K562 (cell line): ENCODE measurements at regions not wholly inside any gene's neighbourhood (a gene's known extent, or its start where the extent isn't known, plus 50 kb on each side); places are given as distances from the start of the nearest gene placed in this dataset.
A peak's percentile ranks its signal among the peaks of the same experiment; 100 is the strongest.

ENCODE experiments used
- ATAC-seq: fragments of 200-7000 bp; cut with Tn5 transposase; 3 replicates; pipeline ENCODE4 v1.9.1; 2020; ENCODE audit warnings: moderate library complexity
- BruUV-seq: library from RNA; stranded (reverse); fragments of 400-500 nt; replicated peaks from 2 replicates; lab custom pipeline; 2021; lab: Mats Ljungman, UMichigan
- CTCF ChIA-PET: fragments of 300-600 bp; formaldehyde crosslinking; extraction: SDS; loops from one replicate; lab custom pipeline; 2021; ENCODE audit warnings: low intra/inter-chr PET ratio; lab: Yijun Ruan, JAX
- POLR2A ChIA-PET: fragments of 300-600, 350-650 bp; sonication (Branson Sonifier 250); formaldehyde crosslinking; extraction: SDS; loops from one replicate; lab custom pipeline; 2021; ENCODE audit warnings: antibody characterized with exemption, inconsistent platforms; lab: Yijun Ruan, JAX
- DNase-seq, 4 experiments: peaks; one replicate each; pipeline versions ENCODE4 v3.0.0 to v3.0.0-alpha.2; 2011 to 2018; ENCODE audit warnings: low spot score in 3 of 4, mixed read lengths in 3 of 4; ENCODE audit errors: extremely low read depth in 1 of 4
- FAIRE-seq: peaks from 2 replicates; lab custom pipeline; 2011; peaks lifted over from hg19 to GRCh38; lab: Jason Lieb, UNC
- H2AFZ ChIP-seq: 2 replicates; pipeline ENCODE4 v1.6.0; 2011; ENCODE audit warnings: low read depth, low read length, control low read depth, inconsistent platforms
- H3K27ac ChIP-seq: fragments of 200-600 bp; 3 replicates; pipeline ENCODE4 v1.8.0; 2011; ENCODE audit warnings: low read depth, mild to moderate bottlenecking, control low read depth, inconsistent platforms, low read length, moderate library complexity, mixed read lengths; ENCODE audit errors: extremely low read depth
- H3K27me3 ChIP-seq, 2 experiments: fragments of 300-600 bp in 1 of 2; 2 replicates in 1 of 2; 3 replicates in 1 of 2; pipeline versions ENCODE4 v1.6.0 to v1.8.0; 2011; ENCODE audit warnings: inconsistent platforms in 2 of 2, low read length in 2 of 2, mild to moderate bottlenecking in 1 of 2, mixed read lengths in 1 of 2, moderate library complexity in 1 of 2; ENCODE audit not compliant: control insufficient read depth in 2 of 2, insufficient read depth in 2 of 2
- H3K36me3 ChIP-seq: fragments of 300-600 bp; 3 replicates; pipeline ENCODE4 v1.8.0; 2011; ENCODE audit warnings: mild to moderate bottlenecking, low read length, inconsistent platforms; ENCODE audit not compliant: control insufficient read depth, insufficient read depth
- H3K4me1 ChIP-seq, 2 experiments: fragments of 200-600 bp in 1 of 2; replicated peaks in 1 of 2; 2 replicates in 1 of 2; 3 replicates in 1 of 2; pipeline versions ENCODE4 v1.5.1 to v1.8.0; 2011; ENCODE audit warnings: inconsistent platforms in 2 of 2, low read length in 2 of 2, mild to moderate bottlenecking in 1 of 2, mixed read lengths in 1 of 2, moderate library complexity in 1 of 2; ENCODE audit not compliant: control insufficient read depth in 2 of 2, insufficient read depth in 2 of 2
- H3K4me2 ChIP-seq: 2 replicates; pipeline ENCODE4 v1.6.1; 2011; ENCODE audit warnings: low read length, control low read depth, inconsistent platforms, mixed read lengths; ENCODE audit not compliant: insufficient read depth
- H3K4me3 ChIP-seq: fragments of 200-600 bp; sonication (generic), shearing (Covaris generic); 2 replicates; pipeline ENCODE4 v1.5.1; 2016; ENCODE audit warnings: control low read depth, inconsistent platforms
- H3K79me2 ChIP-seq: fragments of 200-600 bp; 3 replicates; pipeline ENCODE4 v1.8.0; 2011; ENCODE audit warnings: low read length, inconsistent platforms; ENCODE audit not compliant: control insufficient read depth, insufficient read depth
- H3K9ac ChIP-seq, 2 experiments: 2 replicates each; pipeline versions ENCODE4 v1.6.0 to v1.6.1; 2011; ENCODE audit warnings: low read depth in 2 of 2, low read length in 2 of 2, control low read depth in 1 of 2, inconsistent platforms in 1 of 2, mild to moderate bottlenecking in 1 of 2, mixed read lengths in 1 of 2; ENCODE audit not compliant: insufficient read depth in 1 of 2
- H3K9me1 ChIP-seq: one replicate; pipeline ENCODE4 v1.6.0; 2011; ENCODE audit warnings: inconsistent platforms, mild to moderate bottlenecking, low read length, moderate library complexity; ENCODE audit not compliant: control insufficient read depth, insufficient read depth
- H3K9me3 ChIP-seq: replicated peaks from 2 replicates; pipeline ENCODE4 v1.5.1; 2011; ENCODE audit warnings: low read depth, low read length, inconsistent platforms; ENCODE audit not compliant: control insufficient read depth, insufficient read depth
- H4K20me1 ChIP-seq: replicated peaks from 2 replicates; pipeline ENCODE4 v1.6.1; 2011; ENCODE audit warnings: low read length, inconsistent platforms, mixed read lengths; ENCODE audit not compliant: control insufficient read depth, insufficient read depth
- ARNT ChIP-seq, 2 experiments: fragments of 450-650 bp; IDR thresholded peaks; 2 replicates each; pipeline ENCODE4 v1.6.1; 2016; ENCODE audit warnings: mild to moderate bottlenecking in 1 of 2
- CREB5 ChIP-seq: fragments of 250-450 bp; sonication (Bioruptor Pico); IDR thresholded peaks from 2 replicates; pipeline ENCODE4 v1.5.0; 2020; ENCODE audit warnings: mild to moderate bottlenecking
- ERF ChIP-seq: fragments of 450-650 bp; formaldehyde crosslinking; IDR thresholded peaks from 2 replicates; pipeline ENCODE4 v1.4.0; 2020; ENCODE audit warnings: mild to moderate bottlenecking, mixed read lengths
- PHF20 ChIP-seq: fragments of 450-650 bp; IDR thresholded peaks from 2 replicates; pipeline ENCODE4 v1.6.1; 2018; ENCODE audit not compliant: partially characterized antibody
- PHF8 ChIP-seq: fragments of 200-600 bp; sonication (generic); IDR thresholded peaks from 2 replicates; pipeline ENCODE4 v1.6.1; 2012; ENCODE audit warnings: mixed run types, mild to moderate bottlenecking, inconsistent platforms, low read length, moderate library complexity, borderline replicate concordance
- RNF2 ChIP-seq: sonication (generic); IDR thresholded peaks from 2 replicates; pipeline ENCODE4 v1.6.1; 2016
- TAL1 ChIP-seq: fragments of 450-650 bp; IDR thresholded peaks from 2 replicates; pipeline ENCODE4 v1.6.1; 2016; ENCODE audit warnings: mild to moderate bottlenecking
- ZFP91 ChIP-seq: sonication (generic); formaldehyde crosslinking; IDR thresholded peaks from 2 replicates; pipeline ENCODE4 v1.8.0; 2022; ENCODE audit warnings: mild to moderate bottlenecking, missing genetic modification reagents
- ZNF512 ChIP-seq: IDR thresholded peaks from 2 replicates; pipeline ENCODE4 v1.6.1; 2016; ENCODE audit warnings: missing genetic modification characterization, missing compliant biosample characterization
- ZNF785 ChIP-seq: fragments of 250-450 bp; sonication (Bioruptor Pico); IDR thresholded peaks from 2 replicates; pipeline ENCODE4 v1.4.0; 2020; ENCODE audit warnings: mild to moderate bottlenecking
- in situ Hi-C: fragments of 300-500 bp; cut with MboI; formaldehyde crosslinking; loops from 4 replicates; pipeline ENCODE4 v1.15.0; 2018; ENCODE audit warnings: inconsistent platforms, mixed read lengths
- intact Hi-C: fragments of 100-400 bp; cut with micrococcal nuclease; formaldehyde crosslinking; loops from 2 replicates; pipeline ENCODE4 v1.14.2; 2022

GRCh38 chr15:56523521-56523920 is 58.6 kb upstream of the MNS1 start (continued):
- TF ChIP-seq ZNF785 (CRISPR knock-in tag): no peak

GRCh38 chr15:56519000-56519399 is 54.1 kb upstream of the MNS1 start:
- no peak for FAIRE-seq

More at GRCh38 chr15:56519000-56519399, 54.1 kb upstream of the MNS1 start:
- DNase-seq: no peak
- Histone ChIP-seq H4K20me1 (no peaks in the 10 kb centered on the region), H2AFZ (no peak overlapping the region), H3K9me3 (no peaks in the 10 kb centered on the region), H3K4me3 (no peak overlapping the region), H3K36me3 (no peaks in the 10 kb centered on the region), H3K4me2 (no peak overlapping the region), H3K9ac (no peak overlapping the region)
- ChIA-PET CTCF (no interaction called here), POLR2A (no interaction called here)
- intact Hi-C loops: no loop called here
- no TSS peak for BruUV-seq
- ATAC-seq: no peak
- TF ChIP-seq PHF8 (no peak), TAL1 (no peak), ZFP91 (CRISPR knock-in tag) (no peak), ERF (no peak), RNF2 (no peak), CREB5 (CRISPR knock-in tag) (no peak), ARNT (IDR thresholded peaks at IDR 0.05) (no peak), PHF20 (no peak), ZNF512 (tag) (0 out of 2 replicates have a peak, but pooled peaks have one; percentile 27)
- TF ChIP-seq, all 486 proteins: peak for 1
- in situ Hi-C loops: no loop called here
- Histone ChIP-seq H3K27ac (no peak overlapping the region), H3K9me1 (no peaks in the 10 kb centered on the region), H3K4me1 (no peaks in the 10 kb centered on the region), H3K27me3 (no peaks in the 10 kb centered on the region), H3K79me2 (no peaks in the 10 kb centered on the region)
